ENCODE measurements at regions not wholly inside any gene's neighbourhood (a gene's known extent, or its start where the extent isn't known, plus 50 kb on each side); places are given as distances from the start of the nearest gene placed in this dataset.

- no peaks in the 10 kb centered on the region for H3K79me2 ChIP-seq (ENCODE audit: insufficient read depth, low read length)
- ATAC-seq (no peak), DNase-seq (ENCODE audit: low read depth, low spot score) (no peak)
- H3K27me3 ChIP-seq (ENCODE audit: insufficient read depth, low read length), result no peaks in the 10 kb centered on the region
- intact Hi-C loops (cut with micrococcal nuclease), result no loop called here
- no peaks in the 10 kb centered on the region for H3K9me2 ChIP-seq (ENCODE audit: insufficient read depth)
- no TSS peak for BruUV-seq (replicated peaks)
- H3K4me1 ChIP-seq (ENCODE audit: control insufficient read depth in 1 of 2, insufficient read depth in 2 of 2, low read length in 2 of 2), result no peaks in the 10 kb centered on the region
- CTCF ChIA-PET, result no interaction called here
- RAD21 ChIA-PET (ENCODE audit: low non-redundant PET in 1 of 2, low total read pairs in 2 of 2, uncharacterized antibody in 2 of 2, unreplicated experiment in 2 of 2), result no interaction called here
- POLR2A ChIA-PET, result no interaction called here
- H4K20me1 ChIP-seq (ENCODE audit: insufficient read depth), result no peaks in the 10 kb centered on the region
- H2AFZ ChIP-seq (ENCODE audit: low read depth, low read length, poor library complexity, severe bottlenecking), result no peak overlapping the region
- H3K4me2 ChIP-seq (ENCODE audit: low read length), result no peak overlapping the region
- no peak for TF ChIP-seq ELF1 (IDR thresholded peaks at IDR 0.05; ENCODE audit: borderline replicate concordance, low read depth)
- TF ChIP-seq ZBTB33 (IDR thresholded peaks at IDR 0.05; ENCODE audit: extremely low read depth, insufficient replicate concordance, low read length), result no peak
- no peak for TF ChIP-seq EZH2phosphoT487 (IDR thresholded peaks at IDR 0.05; ENCODE audit: borderline replicate concordance)
- no peak for TF ChIP-seq POLR2A (IDR thresholded peaks at IDR 0.05; ENCODE audit: borderline replicate concordance, extremely low read depth, insufficient read depth, insufficient read length)
- no peak for TF ChIP-seq CBX3 (IDR thresholded peaks at IDR 0.05; ENCODE audit: low read depth)
- no peak for TF ChIP-seq SRF (IDR thresholded peaks at IDR 0.05; ENCODE audit: low read depth)
- no peak for TF ChIP-seq ZNF274 (IDR thresholded peaks at IDR 0.05; ENCODE audit: low read depth, low read length)
- TF ChIP-seq RAD21 (IDR thresholded peaks at IDR 0.05; ENCODE audit: low read depth), result no peak
- no peak for TF ChIP-seq JUND (IDR thresholded peaks at IDR 0.05)
- no peak for TF ChIP-seq CEBPB (IDR thresholded peaks at IDR 0.05; ENCODE audit: low read depth)
- no peak for TF ChIP-seq REST (IDR thresholded peaks at IDR 0.05; ENCODE audit: low read depth)
- TF ChIP-seq SP1 (IDR thresholded peaks at IDR 0.05; ENCODE audit: low read depth), result no peak
- TF ChIP-seq ZFX (IDR thresholded peaks at IDR 0.05), result no peak
- no peak for TF ChIP-seq YY1 (IDR thresholded peaks at IDR 0.05; ENCODE audit: extremely low read depth, insufficient replicate concordance, low read depth, low read length)
- H3K9ac ChIP-seq (ENCODE audit: low read length), result no peak overlapping the region
- no peak overlapping the region for H3K27ac ChIP-seq (ENCODE audit: low read depth, low read length)
- H3K36me3 ChIP-seq (ENCODE audit: control insufficient read depth in 1 of 2, insufficient read depth in 2 of 2, low read length in 2 of 2), result no peaks in the 10 kb centered on the region
- H3K4me3 ChIP-seq (replicated peaks in 1 of 2; ENCODE audit: low read depth in 1 of 2, low read length in 2 of 2), result no peak overlapping the region
- no peaks in the 10 kb centered on the region for H3K9me3 ChIP-seq (ENCODE audit: control insufficient read depth in 1 of 2, insufficient read depth in 1 of 2, low read depth in 1 of 2, low read length in 2 of 2)
Measured at GRCh38 chr13:89704040-89704439, 1643.4 kb upstream of the MIR17HG start.

Data from HCT116 (cell line).